ENCODE measurements at regions not wholly inside any gene's neighbourhood (a gene's known extent, or its start where the extent isn't known, plus 50 kb on each side); places are given as distances from the start of the nearest gene placed in this dataset.
"Not testable (repeated sequence)": the region's sequence is repeated elsewhere in the genome, so short reads cannot be mapped to it uniquely, and the experiment has no call there.

DNA sequence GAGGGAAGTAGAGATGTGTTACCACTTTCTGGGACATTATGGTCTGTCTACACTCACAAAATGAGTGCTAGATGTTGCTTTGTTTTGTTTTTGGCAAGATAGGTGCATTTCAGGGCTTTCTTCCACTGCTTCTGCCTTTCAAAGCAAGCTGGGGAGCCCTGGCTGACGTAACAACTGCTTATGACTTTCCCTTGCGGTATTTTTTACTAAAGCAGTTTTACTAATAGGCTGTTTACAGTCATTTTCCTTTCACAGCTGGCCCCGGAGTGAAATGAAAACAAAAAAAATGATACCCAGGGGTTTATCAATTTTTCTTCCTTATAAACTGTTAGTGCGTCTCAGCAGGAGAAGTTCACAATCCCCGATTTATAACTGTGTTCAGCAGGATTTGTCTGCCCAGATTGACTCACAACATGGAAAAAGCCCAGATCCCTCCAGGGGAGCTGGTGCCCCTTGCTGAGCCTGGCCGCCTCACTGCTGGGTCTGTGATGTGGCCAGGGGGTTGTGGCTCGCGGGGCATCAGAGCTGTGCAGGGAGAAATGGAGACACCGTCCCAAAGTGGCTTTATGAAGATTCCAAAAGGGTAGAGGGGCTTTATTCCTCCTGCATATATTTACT is 184.4 kb upstream of the HS3ST3A1 start:
- no peak for DNase-seq (ENCODE audit: low read depth in 2 of 2)

DNA sequence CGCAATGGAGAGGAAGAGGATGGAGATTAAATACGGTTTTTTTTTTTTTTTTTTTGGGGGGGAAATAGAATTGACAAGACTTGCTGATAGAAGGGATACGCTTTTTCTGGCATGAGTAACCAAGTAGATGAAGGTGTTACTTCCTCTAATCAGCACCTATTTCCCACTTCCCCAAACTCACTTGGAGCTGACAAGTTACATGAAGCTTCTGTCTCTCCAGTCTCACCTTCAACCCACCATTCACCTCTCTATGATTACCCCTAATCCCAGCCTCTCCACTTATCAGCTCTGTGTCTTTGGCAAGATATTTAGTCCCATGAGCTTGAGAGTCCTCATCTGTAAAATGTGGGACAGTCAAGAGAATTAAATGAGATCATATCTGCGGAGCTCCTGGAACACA is 185.9 kb upstream of the HS3ST3A1 start:
- no peak for DNase-seq (ENCODE audit: low read depth in 2 of 2)

DNA sequence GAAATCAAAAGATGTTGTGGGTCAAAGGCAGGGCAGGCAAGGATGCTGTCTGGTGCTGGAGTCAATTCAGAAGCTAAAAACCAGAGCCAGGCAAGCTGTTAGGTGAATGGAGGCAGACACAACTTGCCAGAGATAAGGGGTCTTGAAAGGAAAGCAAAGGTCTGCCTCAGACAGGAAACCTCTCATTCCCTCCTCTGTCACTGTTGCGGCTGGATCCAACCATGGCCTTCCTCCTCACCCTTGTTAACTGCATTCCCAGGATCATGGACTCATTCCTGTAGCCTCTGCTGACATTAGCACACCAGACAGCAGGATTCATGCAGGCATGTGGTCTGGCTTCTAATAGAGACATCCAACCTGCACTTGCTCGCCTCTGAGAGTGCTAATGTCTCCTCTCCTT is 186.7 kb upstream of the HS3ST3A1 start:
- no peak for DNase-seq (ENCODE audit: low read depth in 2 of 2)

DNA sequence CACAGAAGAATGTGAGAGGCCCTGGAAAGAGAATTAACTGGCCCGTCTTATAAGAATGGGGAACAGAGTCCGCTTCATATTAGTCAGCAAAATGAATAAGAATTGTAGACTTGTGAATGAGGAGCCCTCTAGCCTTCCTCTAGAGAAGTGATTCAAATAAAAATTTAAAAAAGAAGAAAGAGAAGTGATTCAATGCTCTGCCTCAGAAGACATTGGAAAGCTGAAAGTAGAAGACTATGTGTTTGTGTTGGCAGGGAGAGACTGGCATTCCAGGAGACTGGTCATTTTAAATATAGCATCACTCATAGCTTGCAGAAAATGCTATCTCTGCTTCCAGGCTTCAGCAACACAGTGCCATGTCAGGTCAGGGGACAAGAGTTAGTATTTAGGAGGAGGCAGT is 190.6 kb upstream of the HS3ST3A1 start:
- DNase-seq (ENCODE audit: low read depth in 2 of 2), result no peak

DNA sequence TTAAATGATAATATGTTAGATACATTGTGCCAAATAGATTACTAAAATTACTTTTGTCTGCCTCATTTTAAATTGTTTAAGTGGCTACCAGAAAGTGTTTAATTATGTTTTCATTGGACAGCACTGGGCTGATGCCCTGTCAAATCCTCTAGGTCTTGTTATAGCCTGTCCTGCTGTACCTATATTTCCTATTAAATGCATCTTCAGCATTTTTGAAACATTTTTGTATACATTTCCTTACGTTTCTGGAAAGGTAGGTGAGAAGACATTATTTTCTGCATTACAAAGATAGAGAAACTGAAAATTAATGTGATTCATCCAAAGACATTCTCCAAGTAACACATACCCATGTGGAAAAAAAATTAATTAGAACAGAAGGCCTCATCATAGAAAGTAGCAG is 192.2 kb upstream of the HS3ST3A1 start:
- no peak for DNase-seq (ENCODE audit: low read depth in 2 of 2)

DNA sequence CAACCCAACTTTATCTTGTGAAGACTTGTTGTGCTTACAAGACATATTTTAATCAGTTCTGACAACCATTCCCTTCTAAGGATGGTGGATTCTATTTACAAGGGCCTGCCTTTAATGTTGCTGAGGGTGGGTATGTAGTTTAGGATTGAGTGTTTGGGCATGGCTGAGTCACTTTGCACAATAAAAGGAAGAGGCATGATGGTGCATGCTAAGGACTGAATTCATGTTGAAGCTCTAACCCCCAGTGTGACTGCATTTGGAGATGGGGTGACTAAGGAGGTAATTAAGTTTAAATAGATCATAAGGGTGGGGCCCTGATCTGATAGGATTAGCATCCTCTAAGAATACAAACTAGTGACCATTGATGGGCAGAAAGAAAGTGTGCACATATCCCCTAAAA is 196.1 kb upstream of the HS3ST3A1 start:
- no peak for DNase-seq (ENCODE audit: low read depth in 2 of 2)

DNA sequence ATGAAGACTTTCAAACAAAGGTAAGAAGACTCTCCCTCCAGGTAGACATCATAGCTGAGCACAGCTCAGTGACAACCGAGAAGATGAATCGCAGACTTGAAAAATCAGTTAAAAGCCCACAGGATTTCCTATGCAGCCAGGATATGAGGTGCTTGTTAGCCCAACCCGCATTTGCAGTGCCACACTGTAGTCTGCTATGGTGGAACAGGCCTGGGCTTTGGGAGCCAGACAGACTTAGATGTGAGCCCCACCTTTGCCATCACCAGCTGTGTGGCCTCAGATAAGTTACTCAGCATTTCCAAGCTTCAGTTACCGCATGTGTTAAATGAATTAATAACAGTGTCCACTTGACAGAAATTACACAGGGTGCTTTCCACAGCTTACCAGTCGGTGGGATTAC is 204.4 kb upstream of the HS3ST3A1 start:
- DNase-seq (ENCODE audit: low read depth in 2 of 2), result no peak

DNA sequence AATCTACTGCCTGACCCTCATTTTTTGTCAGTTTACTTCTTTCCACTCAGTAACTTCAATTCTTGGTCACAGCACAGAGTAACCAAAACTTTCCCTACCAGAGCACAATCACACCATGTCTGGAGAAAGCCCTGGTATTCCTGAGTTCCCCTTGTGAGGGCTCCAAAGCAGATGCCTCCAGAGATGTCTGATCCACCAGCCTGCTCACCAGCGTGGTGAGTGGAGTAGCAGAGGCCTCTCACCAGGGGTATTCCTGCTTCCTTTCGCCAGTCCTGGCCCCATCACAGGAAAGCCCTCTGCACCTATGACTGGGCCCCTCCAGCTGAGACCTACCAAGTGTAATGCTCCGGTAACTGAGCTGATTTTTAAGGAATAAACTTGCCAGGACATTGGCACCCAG is 205.4 kb upstream of the HS3ST3A1 start:
- no peak for DNase-seq (ENCODE audit: low read depth in 2 of 2)

DNA sequence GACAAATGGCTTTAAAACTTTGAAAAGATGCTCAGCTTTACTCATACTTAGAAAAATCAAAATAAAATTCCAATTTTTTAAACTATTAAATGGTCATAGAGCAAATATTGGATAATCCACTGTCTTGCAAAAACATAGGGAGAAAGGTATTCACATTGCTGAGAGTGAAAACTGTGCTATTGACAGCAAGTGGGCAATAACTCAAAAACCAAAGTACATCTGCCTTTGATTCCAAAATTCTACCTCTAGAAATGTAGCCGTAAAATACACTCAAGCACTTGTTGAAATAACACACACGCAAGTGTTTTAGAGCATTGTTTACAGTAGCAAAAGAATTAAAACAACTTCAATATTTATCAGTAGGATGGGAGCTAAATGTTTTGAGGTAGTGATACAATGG is 210.6 kb upstream of the HS3ST3A1 start:
- no peak for DNase-seq (ENCODE audit: low read depth in 2 of 2)

DNA sequence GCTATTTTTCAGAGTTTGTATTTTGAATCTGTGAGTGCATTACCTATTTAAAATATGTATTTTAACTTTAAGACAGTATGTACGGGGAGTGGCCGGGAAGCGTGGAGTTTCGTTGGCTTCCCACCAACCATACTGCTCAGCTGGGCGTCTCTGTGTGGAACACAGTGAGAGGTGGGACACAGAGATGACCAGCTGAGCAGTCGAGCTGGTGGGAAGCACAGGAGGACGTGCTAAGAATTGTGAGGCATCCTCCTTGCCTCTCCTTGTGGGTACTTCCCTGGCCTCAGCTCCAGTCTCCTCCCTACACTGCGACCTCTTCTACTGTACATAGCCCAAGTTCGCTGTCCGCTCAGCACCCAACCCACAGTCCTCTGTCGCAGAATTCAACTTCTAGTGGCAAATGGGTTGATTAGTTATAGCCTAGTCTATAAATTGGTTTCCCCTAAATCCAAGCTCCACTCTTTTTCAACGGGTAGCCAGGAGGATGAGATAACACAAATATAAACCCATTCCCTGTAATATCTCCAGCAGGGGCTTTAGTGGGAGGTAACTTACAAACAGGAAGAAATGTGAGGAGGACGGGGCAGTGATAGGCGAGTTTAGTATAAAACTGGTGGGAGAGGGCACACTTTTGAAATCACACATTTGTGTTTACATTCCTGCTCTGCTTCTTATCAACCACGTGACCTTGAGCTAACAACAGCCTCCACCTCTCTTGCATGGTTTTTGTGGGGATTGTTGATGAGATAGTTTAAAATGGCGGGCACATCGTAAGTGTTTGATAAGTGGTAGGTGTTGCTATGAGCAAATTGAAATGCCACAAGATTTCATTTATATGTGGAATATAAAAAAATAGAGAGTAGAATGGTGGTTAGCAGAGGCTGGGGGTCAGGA is 211.9 kb upstream of the HS3ST3A1 start:
- no peak for DNase-seq (ENCODE audit: low read depth in 2 of 2)

DNA sequence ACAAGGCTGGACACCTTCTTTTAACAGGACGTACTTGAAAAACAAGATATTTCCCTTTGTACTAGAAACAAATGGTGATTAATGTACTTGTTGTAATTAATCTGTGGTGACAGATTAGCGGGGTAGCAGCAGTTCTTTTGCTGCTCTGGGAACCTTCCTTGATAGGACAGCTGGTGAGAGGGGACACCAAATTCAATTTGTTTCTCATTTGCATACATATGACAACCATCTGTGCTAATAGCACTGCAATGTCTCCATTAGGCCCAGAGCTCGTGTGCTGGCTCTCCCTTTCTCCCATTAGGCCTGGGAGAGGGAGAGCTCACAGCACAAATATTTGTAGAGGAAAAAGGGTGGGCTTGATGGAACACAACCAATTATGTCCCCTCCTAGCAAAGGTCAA is 221.0 kb upstream of the HS3ST3A1 start:
- DNase-seq (ENCODE audit: low read depth in 2 of 2), result no peak

DNA sequence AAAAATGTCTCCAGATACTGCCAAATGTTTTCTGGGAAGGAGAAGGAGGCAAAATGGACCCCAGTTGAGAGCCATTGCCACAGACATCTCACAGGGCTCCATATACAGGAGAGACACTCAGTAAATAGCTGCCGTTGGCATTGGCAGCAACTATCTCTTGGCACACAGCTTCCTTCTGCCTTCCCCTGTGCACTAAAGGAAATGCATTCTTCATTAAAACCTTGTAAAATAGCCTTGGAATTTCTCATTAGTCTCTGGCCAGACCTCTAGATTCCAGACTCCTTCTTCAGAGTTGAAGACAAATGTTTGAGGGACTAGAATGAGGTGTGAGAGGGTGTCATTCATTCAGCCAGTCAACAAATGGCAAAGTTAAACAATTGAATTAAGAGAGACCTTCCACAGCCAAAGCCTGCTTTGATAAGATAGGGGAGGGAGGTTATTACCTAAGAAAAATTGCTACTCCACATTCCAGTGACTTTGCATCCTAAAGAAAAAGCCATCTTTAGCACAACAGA is 223.9 kb upstream of the HS3ST3A1 start:
- DNase-seq (ENCODE audit: low read depth in 2 of 2), result no peak

DNA sequence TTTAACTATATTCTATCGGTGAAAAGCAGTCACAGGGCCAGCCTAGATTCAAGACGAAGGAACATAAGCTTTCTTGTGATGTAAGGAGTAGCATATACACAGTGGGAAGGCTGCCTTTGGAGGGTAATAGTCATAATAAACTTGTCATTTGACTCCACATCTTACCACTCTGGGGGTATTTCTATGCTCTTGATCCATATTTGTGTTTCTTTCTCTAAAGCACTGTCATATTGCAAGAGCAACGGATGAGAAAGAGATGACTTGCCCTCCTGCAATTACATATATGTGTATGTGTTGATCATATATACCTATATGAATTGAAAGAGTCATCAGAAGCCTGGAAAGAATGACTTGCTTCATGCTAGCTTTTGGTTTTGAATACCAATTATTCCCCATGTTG is 225.4 kb upstream of the HS3ST3A1 start:
- DNase-seq (ENCODE audit: low read depth in 2 of 2), result no peak

DNA sequence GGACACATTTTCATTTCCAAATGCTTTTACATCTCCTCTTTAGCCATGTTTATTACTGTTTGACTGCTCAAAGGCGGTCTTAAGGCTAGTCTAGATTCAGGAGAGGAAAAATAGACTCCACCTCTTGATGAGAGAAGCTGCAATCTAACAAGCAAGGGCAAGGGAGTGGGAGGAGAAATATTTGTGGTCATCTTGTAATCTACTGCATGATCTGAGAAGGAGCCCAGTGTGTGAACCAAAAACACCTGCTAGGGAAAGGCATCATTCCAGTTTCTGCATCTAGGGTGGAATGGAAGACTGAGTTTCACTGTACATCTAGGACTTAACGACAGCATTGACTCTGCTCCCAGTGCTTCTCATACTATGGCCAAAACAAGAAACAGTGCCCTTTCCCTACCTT is 232.2 kb upstream of the HS3ST3A1 start:
- no peak for DNase-seq (ENCODE audit: low read depth in 2 of 2)

DNA sequence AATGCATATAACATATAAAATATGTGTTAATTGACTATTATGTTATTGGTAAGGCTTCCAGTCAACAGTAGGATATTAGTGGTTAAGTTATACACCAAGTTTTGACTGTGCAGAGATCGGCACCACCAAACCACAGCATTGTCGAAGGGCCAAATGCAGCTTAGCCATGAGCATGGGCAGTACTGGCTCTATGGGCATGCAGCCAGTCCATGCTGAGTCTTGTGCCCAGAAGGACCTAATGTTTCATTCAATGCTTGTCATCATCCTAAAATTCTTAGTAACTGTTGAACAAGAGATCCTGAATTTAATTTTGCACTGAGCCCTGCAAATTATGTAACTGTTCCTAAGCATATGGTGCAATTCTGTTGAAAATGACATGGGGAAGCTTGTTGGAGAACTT is 233.4 kb upstream of the HS3ST3A1 start:
- DNase-seq (ENCODE audit: low read depth in 2 of 2), result no peak

DNA sequence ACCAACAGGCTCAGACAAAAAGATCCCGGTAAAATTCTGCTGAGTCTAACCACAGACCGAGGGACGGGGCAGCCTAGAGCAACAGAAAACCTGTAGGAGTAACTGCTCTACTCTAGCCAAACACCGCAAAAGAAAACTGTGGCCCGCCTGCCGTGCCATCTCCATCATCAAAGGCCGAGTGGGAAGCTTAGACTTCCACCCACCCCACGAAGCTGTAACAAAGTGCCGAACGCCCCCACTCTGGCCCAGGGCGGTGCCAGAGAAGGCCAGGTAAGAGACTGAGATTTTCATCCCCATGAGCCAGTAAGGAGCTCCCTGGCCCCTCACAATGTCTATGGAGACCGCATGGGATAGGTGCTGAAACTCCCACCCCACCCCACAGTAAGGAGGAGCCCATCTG is 231.9 kb upstream of the COX10 start:
- no peak for DNase-seq (ENCODE audit: low read depth in 2 of 2)

DNA sequence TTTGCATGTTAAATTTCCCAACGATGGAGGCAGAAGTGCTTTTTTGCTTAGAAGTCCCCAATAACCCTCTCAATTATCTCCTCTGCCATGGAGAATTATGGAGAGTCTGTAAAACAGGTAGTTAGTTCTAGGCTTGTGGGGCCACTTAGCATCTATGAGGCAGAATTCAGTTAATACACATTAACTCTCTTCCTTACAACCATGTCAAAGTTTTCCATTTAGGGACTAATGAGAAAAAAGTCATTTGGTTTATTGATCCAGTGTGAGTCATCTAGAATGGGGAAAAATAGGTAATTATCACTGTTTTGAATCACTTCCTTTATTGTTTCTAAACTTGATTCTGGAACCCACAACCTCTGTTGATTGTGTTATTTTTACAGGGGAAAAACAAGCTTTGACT is 229.1 kb upstream of the COX10 start:
- DNase-seq (ENCODE audit: low read depth in 2 of 2), result no peak

DNA sequence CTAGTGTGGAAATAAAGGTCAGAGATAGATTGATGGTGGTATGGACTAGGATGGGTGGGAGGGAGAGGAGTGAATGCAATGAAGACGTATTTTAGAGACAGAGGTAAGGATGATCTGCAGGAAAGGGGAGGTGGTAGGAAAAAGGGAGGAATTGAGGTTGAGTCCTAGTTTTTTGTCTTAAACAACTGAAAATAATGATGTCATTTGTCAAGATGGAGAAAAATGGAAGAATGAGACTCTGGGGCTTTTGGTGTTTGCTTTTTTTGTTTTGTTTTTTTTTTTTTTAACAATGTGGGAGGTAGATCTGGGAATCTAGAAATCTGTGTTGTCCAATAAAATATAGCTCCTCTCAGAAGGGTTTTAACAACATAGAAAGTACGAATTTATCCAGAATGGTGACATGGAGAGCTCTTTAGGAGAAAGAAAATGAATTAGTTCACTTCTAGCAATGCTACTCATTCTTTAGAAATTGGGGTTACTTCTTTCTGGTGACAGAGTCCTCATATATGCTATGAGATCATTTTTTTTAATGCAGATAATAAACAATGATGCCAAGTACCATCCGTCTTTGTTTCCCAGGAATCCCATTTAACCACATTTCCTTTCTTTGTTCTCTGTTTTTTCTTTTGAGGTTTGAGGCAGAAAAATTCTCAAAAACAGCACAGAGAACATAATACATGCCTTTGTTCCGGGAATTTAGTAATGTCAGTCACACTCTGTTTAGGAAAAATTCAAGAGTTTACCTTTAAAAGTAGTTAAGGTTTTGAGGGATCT is 225.3 kb upstream of the COX10 start:
- DNase-seq (ENCODE audit: low read depth in 2 of 2), result no peak

DNA sequence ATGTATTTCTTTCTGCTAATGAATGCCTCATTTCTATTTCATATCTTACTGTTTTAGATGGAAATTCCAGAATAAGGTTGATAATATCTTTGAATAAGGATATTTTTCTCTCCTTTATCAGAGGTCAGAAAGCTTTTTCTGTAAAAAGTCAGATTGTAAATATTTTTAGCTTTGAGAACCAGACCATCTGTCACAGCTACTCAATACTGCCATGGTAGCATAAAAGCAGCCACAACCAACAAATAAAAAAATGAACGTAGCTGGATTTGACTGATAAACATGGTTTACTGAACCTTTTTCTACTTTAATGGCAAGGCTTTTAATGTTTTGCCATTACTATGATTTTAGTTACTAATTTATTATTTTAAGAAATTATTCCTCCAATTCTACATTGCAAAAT is 217.4 kb upstream of the COX10 start:
- no peak for DNase-seq (ENCODE audit: low read depth in 2 of 2)

DNA sequence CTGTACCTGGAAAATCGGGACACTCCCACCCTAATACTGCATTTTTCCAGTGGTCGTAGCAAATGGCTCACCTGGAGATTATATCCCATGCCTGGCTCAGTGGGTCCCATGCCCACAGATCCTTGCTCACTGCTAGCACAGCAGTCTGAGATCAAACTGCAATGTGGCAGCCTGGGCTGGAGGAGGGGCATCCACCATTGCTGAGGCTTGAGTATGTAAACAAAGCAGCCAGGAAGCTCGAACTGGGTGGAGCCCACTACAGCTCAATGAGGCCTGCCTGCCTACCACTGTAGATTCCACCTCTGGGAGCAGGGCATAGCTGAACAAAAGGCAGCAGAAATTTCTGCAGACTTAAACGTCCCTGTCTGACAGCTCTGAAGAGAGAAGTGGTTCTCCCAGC is 213.6 kb upstream of the COX10 start:
- not testable (repeated sequence) for DNase-seq (ENCODE audit: low read depth in 2 of 2)

DNA sequence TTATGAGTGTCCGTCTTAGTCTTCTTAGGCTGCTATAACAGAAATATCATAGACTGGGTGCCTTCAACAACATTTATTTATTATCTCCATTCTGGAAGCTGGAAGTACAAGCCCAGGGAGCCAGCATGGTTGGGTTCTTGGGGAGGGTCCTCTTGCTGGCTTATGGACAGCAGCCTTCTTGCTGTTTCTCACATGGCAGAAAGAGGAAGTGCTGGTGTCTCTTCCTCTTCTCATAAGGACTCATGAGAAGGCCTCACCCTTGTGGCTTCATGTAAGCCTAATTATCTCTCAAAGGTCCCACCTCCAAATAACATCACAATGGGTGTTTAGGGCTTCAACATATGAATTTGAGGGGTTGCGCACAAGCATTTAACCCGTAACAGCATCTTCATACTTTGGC is 207.0 kb upstream of the COX10 start:
- DNase-seq (ENCODE audit: low read depth in 2 of 2), result no peak

DNA sequence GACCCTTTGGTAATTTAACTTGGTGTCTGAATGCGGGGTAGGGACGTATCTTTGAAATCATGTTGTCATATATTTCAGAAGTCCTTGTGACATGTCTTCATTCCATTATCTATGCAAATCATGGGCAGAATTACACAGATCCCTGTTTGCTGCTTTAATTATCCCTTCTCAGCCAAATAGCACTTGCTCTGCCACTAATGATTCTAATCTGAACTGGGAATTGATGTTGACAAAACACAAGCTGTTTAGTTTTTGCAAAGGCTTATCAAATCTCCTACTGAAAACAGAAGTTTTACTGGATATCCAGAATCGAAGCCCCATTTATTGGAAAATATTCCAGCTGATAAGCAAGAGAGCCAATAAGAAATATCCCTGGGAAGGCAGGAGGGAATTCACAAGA is 205.9 kb upstream of the COX10 start:
- no peak for DNase-seq (ENCODE audit: low read depth in 2 of 2)

DNA sequence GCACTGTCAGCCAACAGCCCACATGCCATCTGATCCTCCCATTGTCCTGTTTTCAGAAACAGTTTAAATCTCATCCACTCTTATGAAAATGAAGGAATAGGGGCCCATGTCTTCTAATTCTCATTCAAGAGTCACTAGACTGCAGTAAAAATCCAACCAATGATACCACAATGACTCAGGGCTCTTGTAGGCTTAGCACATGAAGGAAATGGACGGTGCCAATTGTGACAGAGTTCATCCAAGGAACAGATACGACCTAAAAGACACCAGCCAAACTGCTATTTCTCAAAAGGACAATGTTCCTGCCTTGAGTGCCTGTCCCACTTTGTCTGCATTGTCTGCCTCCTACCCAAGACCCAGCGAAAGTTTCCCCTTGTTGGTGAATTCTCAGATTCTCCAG is 204.8 kb upstream of the COX10 start:
- DNase-seq (ENCODE audit: low read depth in 2 of 2), result no peak
